Gastroesophageal sphincter (tissue), 4 donors: ENCODE measurements at regions not wholly inside any gene's neighbourhood (a gene's known extent, or its start where the extent isn't known, plus 50 kb on each side); places are given as distances from the start of the nearest gene placed in this dataset.

ENCODE experiments used
- ATAC-seq: fragments of 150-250 bp; one replicate; pipeline ENCODE4 v1.9.1; 2016; ENCODE audit warnings: mild to moderate bottlenecking, moderate library complexity
- H3K27ac ChIP-seq, 4 donors: fragments of 200-600 bp; sonication (generic) in 3 of 4; 1 replicate in 3 of 4; 2 replicates in 1 of 4; pipeline ENCODE4 v1.5.1; 2016 to 2019
- H3K27me3 ChIP-seq: fragments of 200-600 bp; sonication (generic); one replicate; pipeline ENCODE4 v1.5.1; 2019
- H3K36me3 ChIP-seq, 2 donors: fragments of 200-600 bp; sonication (generic); one replicate each; pipeline ENCODE4 v1.5.1; 2019; ENCODE audit warnings: control low read depth in 1 of 2
- H3K4me1 ChIP-seq, 3 donors: fragments of 200-600 bp; sonication (generic); 1 replicate in 2 of 3; 2 replicates in 1 of 3; pipeline ENCODE4 v1.5.1; 2016 to 2019; ENCODE audit warnings: control low read depth in 2 of 3
- H3K4me3 ChIP-seq, 2 donors: fragments of 200-600 bp; sonication (generic); one replicate each; pipeline ENCODE4 v1.5.1; 2019; ENCODE audit warnings: mild to moderate bottlenecking in 1 of 2, moderate library complexity in 1 of 2
- H3K9me3 ChIP-seq, 3 donors: fragments of 200-600 bp; sonication (generic); one replicate each; pipeline ENCODE4 v1.5.1; 2017 to 2019; ENCODE audit warnings: control low read depth in 2 of 3
- EP300 ChIP-seq: sonication (generic); formaldehyde crosslinking; IDR thresholded peaks from one replicate; pipeline ENCODE4 v1.6.1; 2017; ENCODE audit warnings: antibody characterized with exemption, mild to moderate bottlenecking
- POLR2A ChIP-seq, 2 donors: fragments of 450-650 bp; IDR thresholded peaks; one replicate each; pipeline ENCODE4 v1.6.1; 2017; ENCODE audit warnings: antibody characterized with exemption in 2 of 2, mild to moderate bottlenecking in 2 of 2, moderate library complexity in 1 of 2
- POLR2AphosphoS5 ChIP-seq: sonication (generic); formaldehyde crosslinking; IDR thresholded peaks from one replicate; pipeline ENCODE4 v1.6.1; 2017; ENCODE audit warnings: antibody characterized with exemption
- WGBS, 2 donors: methylation state at CpG; one replicate each; pipeline ENCODE4 v1.1.5; 2018; ENCODE audit warnings: low coverage in 1 of 2; 5-methylcytosine and 5-hydroxymethylcytosine counted together
- TF ChIP-seq, protein P1 (sequence below), 4 experiments: fragments of 200-600 bp in 2 of 4; fragments of 450-650 bp in 2 of 4; sonication (generic) in 1 of 4; IDR thresholded peaks; one replicate each; pipeline ENCODE4 v1.5.1; 2017 to 2019; ENCODE audit warnings: antibody characterized with exemption in 4 of 4, mild to moderate bottlenecking in 2 of 4, moderate library complexity in 2 of 4

DNA sequence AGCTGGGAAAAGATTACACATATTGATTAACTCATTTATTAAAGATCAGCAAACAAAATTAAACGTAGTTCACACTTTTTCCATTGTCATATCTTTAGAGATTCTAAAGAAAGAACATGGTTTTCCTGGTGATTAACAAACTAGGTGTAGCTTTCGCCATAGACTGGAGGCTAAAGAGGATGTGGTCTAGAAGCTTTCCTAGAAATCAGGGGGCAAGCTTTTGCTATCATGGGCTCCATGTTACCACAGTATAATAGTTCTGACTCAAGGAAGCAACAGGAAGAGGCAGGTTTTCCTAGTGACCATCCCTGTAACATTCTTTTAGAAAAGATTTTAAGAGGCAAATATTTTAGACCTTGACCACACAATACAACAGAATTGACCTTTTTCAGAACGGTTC lies 232.7 kb downstream of the METTL4 start:
- no peak for TF ChIP-seq POLR2AphosphoS5
- TF ChIP-seq EP300: no peak
- TF ChIP-seq, protein P1, sequence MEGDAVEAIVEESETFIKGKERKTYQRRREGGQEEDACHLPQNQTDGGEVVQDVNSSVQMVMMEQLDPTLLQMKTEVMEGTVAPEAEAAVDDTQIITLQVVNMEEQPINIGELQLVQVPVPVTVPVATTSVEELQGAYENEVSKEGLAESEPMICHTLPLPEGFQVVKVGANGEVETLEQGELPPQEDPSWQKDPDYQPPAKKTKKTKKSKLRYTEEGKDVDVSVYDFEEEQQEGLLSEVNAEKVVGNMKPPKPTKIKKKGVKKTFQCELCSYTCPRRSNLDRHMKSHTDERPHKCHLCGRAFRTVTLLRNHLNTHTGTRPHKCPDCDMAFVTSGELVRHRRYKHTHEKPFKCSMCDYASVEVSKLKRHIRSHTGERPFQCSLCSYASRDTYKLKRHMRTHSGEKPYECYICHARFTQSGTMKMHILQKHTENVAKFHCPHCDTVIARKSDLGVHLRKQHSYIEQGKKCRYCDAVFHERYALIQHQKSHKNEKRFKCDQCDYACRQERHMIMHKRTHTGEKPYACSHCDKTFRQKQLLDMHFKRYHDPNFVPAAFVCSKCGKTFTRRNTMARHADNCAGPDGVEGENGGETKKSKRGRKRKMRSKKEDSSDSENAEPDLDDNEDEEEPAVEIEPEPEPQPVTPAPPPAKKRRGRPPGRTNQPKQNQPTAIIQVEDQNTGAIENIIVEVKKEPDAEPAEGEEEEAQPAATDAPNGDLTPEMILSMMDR (IDR thresholded peaks at IDR 0.05): no peak
- TF ChIP-seq POLR2A (IDR thresholded peaks at IDR 0.05): no peak
- 83 to 89% methylated on average over 3 of the region's 3 CpGs for WGBS, 2 donors
- H3K9me3 ChIP-seq: no peaks in the 10 kb centered on the region
- H3K36me3 ChIP-seq: no peaks in the 10 kb centered on the region
- no peaks in the 10 kb centered on the region for H3K27me3 ChIP-seq
- H3K4me3 ChIP-seq: no peak overlapping the region
- ATAC-seq: no peak
- no peaks in the 10 kb centered on the region for H3K4me1 ChIP-seq
- H3K27ac ChIP-seq: no peak overlapping the region

DNA sequence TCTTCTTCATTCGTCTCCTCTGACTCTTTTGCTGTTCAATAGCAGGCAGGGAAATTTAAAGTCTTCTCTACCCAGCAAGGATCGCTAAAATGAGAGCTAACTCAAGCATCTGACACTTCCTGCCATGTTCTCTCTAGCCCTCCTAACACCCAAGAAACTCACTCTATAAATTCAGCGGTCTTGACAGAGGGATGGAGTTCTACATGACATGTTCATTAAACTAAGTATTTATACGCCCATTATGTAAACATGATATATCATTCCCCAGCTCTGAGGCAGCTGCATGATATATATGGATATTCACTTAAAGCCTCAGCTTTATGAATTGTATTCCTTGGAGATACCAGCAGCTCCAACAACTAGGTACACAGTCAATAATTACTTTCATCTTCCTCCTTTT lies 231.0 kb downstream of the METTL4 start:
- Histone ChIP-seq H3K4me1 (no peaks in the 10 kb centered on the region), H3K4me3 (no peak overlapping the region), H3K27me3 (no peaks in the 10 kb centered on the region), H3K9me3 (no peaks in the 10 kb centered on the region), H3K27ac (no peak overlapping the region), H3K36me3 (no peaks in the 10 kb centered on the region)
- 39 to 40% methylated on average over 4 of the region's 4 CpGs for WGBS, 2 donors
- TF ChIP-seq, protein P1 (IDR thresholded peaks at IDR 0.05): no peak
- TF ChIP-seq POLR2AphosphoS5 (no peak), POLR2A (IDR thresholded peaks at IDR 0.05) (no peak), EP300 (no peak)
- no peak for ATAC-seq

GRCh38 chr18:2348003-2348402 lies 223.3 kb downstream of the METTL4 start:
- TF ChIP-seq, protein P1 (IDR thresholded peaks at IDR 0.05): no peak
- TF ChIP-seq POLR2AphosphoS5: no peak
- no peak for TF ChIP-seq POLR2A (IDR thresholded peaks at IDR 0.05)
- no peak for TF ChIP-seq EP300
- Histone ChIP-seq H3K36me3 (no peaks in the 10 kb centered on the region), H3K4me3 (no peak overlapping the region), H3K4me1 (no peaks in the 10 kb centered on the region), H3K27me3 (no peaks in the 10 kb centered on the region), H3K27ac (no peak overlapping the region), H3K9me3 (no peaks in the 10 kb centered on the region)
- WGBS, 2 donors: 78 to 81% methylated on average over 5 of the region's 5 CpGs
- no peak for ATAC-seq

GRCh38 chr18:2351126-2351850 lies 220.0 kb downstream of the METTL4 start:
- no peaks in the 10 kb centered on the region for H3K4me1 ChIP-seq
- no peaks in the 10 kb centered on the region for H3K36me3 ChIP-seq
- TF ChIP-seq POLR2A (IDR thresholded peaks at IDR 0.05) (no peak), POLR2AphosphoS5 (no peak), EP300 (no peak)
- TF ChIP-seq, protein P1 (IDR thresholded peaks at IDR 0.05): no peak
- ATAC-seq: no peak
- no peaks in the 10 kb centered on the region for H3K9me3 ChIP-seq
- H3K27ac ChIP-seq: no peak overlapping the region
- H3K4me3 ChIP-seq: no peak overlapping the region
- WGBS, 2 donors: 75 to 89% methylated on average over 14 to 17 of the region's 31 CpGs
- H3K27me3 ChIP-seq: no peaks in the 10 kb centered on the region

- TF ChIP-seq EP300 (no peak), POLR2A (IDR thresholded peaks at IDR 0.05) (no peak), POLR2AphosphoS5 (no peak)
- TF ChIP-seq, protein P1 (IDR thresholded peaks at IDR 0.05): no peak
- Histone ChIP-seq H3K4me3 (no peak overlapping the region), H3K4me1 (no peaks in the 10 kb centered on the region), H3K9me3 (no peaks in the 10 kb centered on the region), H3K27ac (no peak overlapping the region), H3K36me3 (no peaks in the 10 kb centered on the region), H3K27me3 (no peaks in the 10 kb centered on the region)
- ATAC-seq: no peak
- 91% methylated on average over 5 of the region's 5 CpGs for WGBS, 2 donors
Measured at GRCh38 chr18:2354292-2354691, 217.0 kb downstream of the METTL4 start.
